ENCODE measurements at regions not wholly inside any gene's neighbourhood (a gene's known extent, or its start where the extent isn't known, plus 50 kb on each side); places are given as distances from the start of the nearest gene placed in this dataset.
"Not testable (repeated sequence)": the region's sequence is repeated elsewhere in the genome, so short reads cannot be mapped to it uniquely, and the experiment has no call there.

DNA sequence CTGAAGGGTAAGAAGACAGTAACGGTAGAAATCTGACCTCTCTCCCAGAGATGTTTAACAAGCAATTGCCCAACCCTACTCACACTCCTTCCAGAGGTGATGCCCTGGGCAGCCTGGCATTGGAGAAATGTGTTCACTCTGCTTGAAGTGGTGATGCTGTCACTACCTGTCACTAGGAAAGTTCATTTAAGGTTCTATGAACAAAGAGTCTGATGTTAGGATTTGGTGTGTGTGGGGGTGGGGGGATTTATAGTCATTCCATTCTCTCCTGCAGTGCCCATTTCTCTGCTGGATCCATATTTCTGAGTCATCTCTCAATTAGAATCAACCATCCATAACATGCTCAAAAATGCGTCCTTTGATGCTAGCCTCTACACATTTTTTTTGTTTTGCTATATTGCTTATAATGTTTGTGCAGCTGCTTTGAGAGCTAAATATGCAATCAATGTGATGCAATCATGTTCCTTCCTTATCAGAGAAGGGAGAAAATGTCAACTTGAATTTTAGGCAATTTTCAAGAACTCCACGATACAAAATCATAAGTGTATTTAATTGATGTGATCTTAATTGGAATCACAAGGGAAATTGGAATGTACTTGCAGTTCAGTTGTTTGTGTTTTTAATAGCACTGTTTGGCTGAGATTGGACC lies 173.9 kb downstream of the DUSP10 start:
- no peak for DNase-seq (ENCODE audit: low read depth in 3 of 3)

GRCh38 chr1:221573756-221574155 lies 168.1 kb downstream of the DUSP10 start:
- no peak for DNase-seq (ENCODE audit: low read depth in 3 of 3)

DNA sequence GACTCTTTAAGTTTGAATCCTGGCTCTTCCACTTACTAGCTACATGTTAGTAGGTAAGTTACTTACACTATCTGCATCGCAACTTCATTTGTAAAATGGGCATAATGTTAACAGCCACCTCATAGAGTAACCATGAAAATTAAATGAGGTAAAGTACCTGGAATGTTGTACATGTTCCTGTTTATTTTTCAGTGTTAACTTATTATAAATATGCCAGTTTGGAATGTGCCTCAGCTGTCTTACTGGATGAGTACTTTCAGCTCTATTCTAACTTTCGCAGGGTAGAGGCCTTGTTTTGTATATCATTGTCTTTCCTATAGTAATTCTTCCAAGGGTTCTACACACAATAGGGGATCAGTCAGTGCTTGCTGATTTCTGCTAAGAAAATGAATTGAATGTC lies 167.4 kb downstream of the DUSP10 start:
- no peak for DNase-seq (ENCODE audit: low read depth in 3 of 3)

- DNase-seq (ENCODE audit: low read depth in 3 of 3), result no peak
Observed at GRCh38 chr1:221575605-221576004, 166.3 kb downstream of the DUSP10 start.

- DNase-seq (ENCODE audit: low read depth in 3 of 3), result no peak
Observed at GRCh38 chr1:221576268-221576667, 165.6 kb downstream of the DUSP10 start.

- no peak for DNase-seq (ENCODE audit: low read depth in 3 of 3)
Observed at GRCh38 chr1:221583465-221583864, 158.4 kb downstream of the DUSP10 start.

GRCh38 chr1:221587013-221587412 lies 154.9 kb downstream of the DUSP10 start:
- DNase-seq (ENCODE audit: low read depth in 3 of 3), result not testable (repeated sequence)

- not testable (repeated sequence) for DNase-seq (ENCODE audit: low read depth in 3 of 3)
Observed at GRCh38 chr1:221591250-221591649, 150.6 kb downstream of the DUSP10 start.

- DNase-seq (ENCODE audit: low read depth in 3 of 3), result no peak
Observed at GRCh38 chr1:221594576-221594975, 147.3 kb downstream of the DUSP10 start.

- DNase-seq (ENCODE audit: low read depth in 3 of 3), result no peak
Observed at GRCh38 chr1:221598122-221598521, 143.8 kb downstream of the DUSP10 start.

DNA sequence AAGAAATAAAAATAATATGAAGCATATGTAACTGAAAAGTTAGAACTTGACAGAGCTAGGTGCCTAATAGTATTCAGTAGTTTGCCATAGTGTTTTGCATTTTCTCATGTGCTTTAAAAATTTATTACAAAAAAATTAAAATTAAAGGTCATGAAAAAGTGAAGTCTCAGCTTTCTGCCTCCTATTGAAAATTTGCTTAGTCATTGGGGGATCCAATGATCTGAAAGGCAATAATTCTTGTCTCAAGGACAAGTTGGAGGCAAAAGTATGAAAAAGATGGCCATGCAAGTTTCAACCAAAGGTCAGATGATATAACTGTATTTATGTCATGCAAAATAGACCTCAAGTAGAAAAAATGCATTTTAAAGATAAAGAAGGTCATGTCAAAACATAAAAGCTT lies 140.7 kb downstream of the DUSP10 start:
- no peak for DNase-seq (ENCODE audit: low read depth in 3 of 3)

DNA sequence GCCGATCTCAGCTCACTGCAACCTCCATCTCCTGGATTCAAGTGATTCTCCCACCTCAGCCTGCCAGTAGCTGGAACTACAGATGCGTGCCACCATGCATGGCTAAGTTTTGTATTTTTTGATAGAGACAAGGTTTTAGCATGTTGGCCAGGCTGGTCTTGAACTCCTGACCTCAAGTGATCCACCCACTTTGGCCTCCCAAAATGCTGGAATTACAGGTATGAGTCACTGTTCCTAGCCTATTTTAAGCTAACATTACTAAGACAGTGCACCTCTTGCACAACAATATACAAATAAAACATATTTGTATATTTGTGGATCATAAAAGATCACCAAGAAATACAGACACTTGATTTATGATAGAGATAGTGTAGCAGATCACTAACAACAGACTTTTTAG lies 139.1 kb downstream of the DUSP10 start:
- no peak for DNase-seq (ENCODE audit: low read depth in 3 of 3)

DNA sequence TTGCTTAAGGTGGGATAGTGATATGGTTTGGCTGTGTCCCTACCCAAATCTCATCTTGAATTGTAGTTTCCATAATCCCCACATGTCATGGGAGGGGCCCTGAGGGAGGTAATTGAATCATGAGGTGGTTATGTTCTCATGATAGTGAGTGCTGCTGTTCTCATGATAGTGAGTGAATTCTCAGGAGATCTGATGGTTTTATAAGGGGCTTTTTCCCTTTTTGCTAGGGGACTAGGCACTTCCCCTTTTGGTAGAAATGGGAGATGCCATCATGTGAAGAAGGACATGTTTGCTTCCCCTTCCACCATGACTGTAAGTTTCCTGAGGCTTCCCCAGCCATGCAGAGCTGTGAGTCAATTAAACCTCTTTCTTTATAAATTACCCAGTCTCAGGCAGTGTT lies 137.5 kb downstream of the DUSP10 start:
- DNase-seq (ENCODE audit: low read depth in 3 of 3), result not testable (repeated sequence)

DNA sequence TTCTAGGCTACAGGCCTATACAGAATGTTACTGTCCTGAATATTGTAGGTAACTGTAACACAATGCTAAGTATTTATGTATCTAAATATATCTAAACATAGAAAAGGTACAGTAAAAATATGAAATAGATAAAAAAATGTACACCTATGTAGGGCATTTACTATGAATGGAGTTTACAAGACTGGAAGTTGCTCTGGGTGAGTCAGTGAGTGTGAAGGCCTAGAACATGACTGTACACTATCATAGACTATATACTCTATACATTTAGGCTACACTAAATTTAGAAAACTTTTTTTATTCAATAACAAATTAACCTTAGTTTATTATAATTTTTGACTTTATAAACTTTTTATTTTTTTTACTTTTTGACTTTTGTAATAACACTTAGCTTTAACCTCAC lies 136.9 kb downstream of the DUSP10 start:
- DNase-seq (ENCODE audit: low read depth in 3 of 3), result no peak

GRCh38 chr1:221605569-221605968 lies 136.3 kb downstream of the DUSP10 start:
- DNase-seq (ENCODE audit: low read depth in 3 of 3), result no peak

DNA sequence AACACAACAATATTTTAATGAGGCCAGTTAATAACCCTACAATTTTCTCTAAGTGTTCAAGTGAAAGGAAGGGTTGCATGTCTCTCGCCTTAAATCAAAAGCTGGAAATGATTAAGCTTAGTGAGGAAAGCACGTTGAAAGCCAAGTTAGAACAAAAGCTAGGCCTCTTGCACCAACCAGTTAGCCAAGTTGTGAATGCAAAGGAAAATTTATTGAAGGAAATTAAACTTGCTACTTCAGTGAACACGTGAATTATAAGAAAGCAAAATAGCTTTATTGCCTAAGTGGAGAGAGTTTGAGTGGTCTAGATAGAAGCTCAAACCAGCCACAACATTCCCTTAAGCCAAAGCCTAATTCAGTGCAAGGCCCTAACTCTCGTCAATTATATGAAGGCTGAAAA lies 135.6 kb downstream of the DUSP10 start:
- no peak for DNase-seq (ENCODE audit: low read depth in 3 of 3)

DNA sequence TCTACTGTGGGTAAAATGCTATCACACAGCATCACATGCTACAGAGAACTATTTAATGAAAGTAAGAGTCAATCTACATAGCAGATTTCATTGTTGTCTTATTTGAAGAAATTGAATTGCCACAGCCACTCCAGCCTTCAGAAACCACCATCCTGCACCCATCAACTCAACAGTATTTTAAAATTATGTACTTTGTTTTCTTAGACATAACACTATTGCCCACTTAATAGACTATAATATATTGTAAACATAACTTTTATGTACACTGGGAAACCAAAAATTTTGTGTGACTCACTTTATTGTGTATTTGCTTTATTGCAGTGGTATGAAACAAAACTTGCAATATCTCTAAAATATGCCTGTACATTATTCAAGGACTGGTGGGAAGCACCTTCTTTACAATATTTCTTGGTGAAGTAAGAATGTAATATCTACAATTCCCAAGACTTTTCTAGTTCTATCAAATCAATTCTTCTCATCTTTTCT lies 133.0 kb downstream of the DUSP10 start:
- no peak for DNase-seq (ENCODE audit: low read depth in 3 of 3)

DNA sequence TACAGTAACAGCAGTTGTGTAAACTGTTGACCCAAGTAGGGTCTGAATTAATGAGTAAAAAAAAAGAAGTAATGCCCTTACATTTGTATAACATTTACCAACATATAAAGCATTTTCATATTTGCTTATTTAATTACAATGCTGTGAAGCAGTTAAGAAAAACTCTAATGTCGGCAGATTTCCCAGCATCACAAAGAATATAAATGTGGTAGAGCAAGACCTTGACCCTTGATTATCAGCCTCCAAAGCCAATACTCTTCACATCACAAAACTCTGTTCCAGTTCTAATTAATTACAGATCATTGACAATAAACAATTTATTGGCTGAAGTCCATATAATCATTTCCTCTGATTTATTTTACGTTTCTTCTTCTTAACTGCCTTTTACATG lies 130.2 kb downstream of the DUSP10 start:
- no peak for DNase-seq (ENCODE audit: low read depth in 3 of 3)

GRCh38 chr1:221612047-221612777 lies 129.7 kb downstream of the DUSP10 start:
- DNase-seq (ENCODE audit: low read depth in 3 of 3), result no peak

GRCh38 chr1:221620437-221621384 lies 121.2 kb downstream of the DUSP10 start:
- DNase-seq (ENCODE audit: low read depth in 3 of 3), result no peak

- DNase-seq (ENCODE audit: low read depth in 3 of 3), result no peak
Observed at GRCh38 chr1:221621683-221622082, 120.2 kb downstream of the DUSP10 start.

GRCh38 chr1:221622389-221622788 lies 119.5 kb downstream of the DUSP10 start:
- no peak for DNase-seq (ENCODE audit: low read depth in 3 of 3)
